HEK293 (cell line): ENCODE measurements at regions not wholly inside any gene's neighbourhood (a gene's known extent, or its start where the extent isn't known, plus 50 kb on each side); places are given as distances from the start of the nearest gene placed in this dataset.

Source experiments
- CTCF ChIA-PET: fragments of 350-600 bp; formaldehyde crosslinking; extraction: SDS; loops from one replicate; lab custom pipeline; 2021; ENCODE audit warnings: antibody characterized with exemption; lab: Yijun Ruan, JAX
- POLR2A ChIA-PET: fragments of 300-600 bp; formaldehyde crosslinking; extraction: SDS; loops from one replicate; lab custom pipeline; 2020; ENCODE audit warnings: antibody characterized with exemption, inconsistent platforms; lab: Yijun Ruan, JAX
- H3K27ac ChIP-seq: fragments of 200-500 bp; sonication (Bioruptor generic); 2 replicates; pipeline ENCODE4 v1.5.1; 2014; ENCODE audit warnings: low read depth, low read length, control low read depth, inconsistent platforms; ENCODE audit errors: extremely low read depth
- H3K36me3 ChIP-seq, 2 experiments: fragments of 200-500 bp in 1 of 2; sonication (Bioruptor generic) in 1 of 2; 1 replicate in 1 of 2; 2 replicates in 1 of 2; pipeline ENCODE4 v1.5.1; 2014 to 2017; ENCODE audit warnings: inconsistent platforms in 2 of 2, low read length in 2 of 2; ENCODE audit not compliant: control insufficient read depth in 2 of 2, insufficient read depth in 1 of 2
- H3K4me1 ChIP-seq: fragments of 200-500 bp; sonication (Bioruptor generic); 2 replicates; pipeline ENCODE4 v1.5.1; 2014; ENCODE audit warnings: mild to moderate bottlenecking, low read length, inconsistent platforms; ENCODE audit not compliant: control insufficient read depth, insufficient read depth
- H3K4me3 ChIP-seq: 2 replicates; pipeline ENCODE4 v1.5.1; 2011; ENCODE audit warnings: low read depth, mild to moderate bottlenecking, control low read depth, low read length, moderate library complexity
- H3K9me3 ChIP-seq: fragments of 200-500 bp; sonication (Bioruptor generic); 2 replicates; pipeline ENCODE4 v1.5.1; 2014; ENCODE audit warnings: low read depth, low read length, inconsistent platforms; ENCODE audit not compliant: control insufficient read depth, insufficient read depth
- IKZF3 ChIP-seq: fragments of 450-650 bp; IDR thresholded peaks from 2 replicates; pipeline ENCODE4 v1.5.0; 2018; ENCODE audit warnings: missing biosample characterization, mild to moderate bottlenecking, missing genetic modification characterization, moderate library complexity
- RBAK ChIP-seq: fragments of 450-650 bp; formaldehyde crosslinking; IDR thresholded peaks from 2 replicates; pipeline ENCODE4 v1.5.1; 2016; ENCODE audit warnings: missing biosample characterization, missing genetic modification characterization
- SCRT2 ChIP-seq: fragments of 450-650 bp; formaldehyde crosslinking; IDR thresholded peaks from 2 replicates; pipeline ENCODE4 v1.5.1; 2016; ENCODE audit warnings: missing biosample characterization, missing genetic modification characterization
- SETDB1 ChIP-seq: IDR thresholded peaks from one replicate; pipeline ENCODE4 v1.6.1; 2017; ENCODE audit warnings: mild to moderate bottlenecking, low read length, moderate library complexity, mixed read lengths; ENCODE audit not compliant: insufficient read length
- SP3 ChIP-seq: fragments of 450-650 bp; formaldehyde crosslinking; IDR thresholded peaks from 2 replicates; pipeline ENCODE4 v1.5.1; 2016; ENCODE audit warnings: missing biosample characterization, missing genetic modification characterization
- TRIM28 ChIP-seq: IDR thresholded peaks from 2 replicates; pipeline ENCODE4 v1.6.1; 2011; ENCODE audit warnings: low read length, control low read depth, borderline replicate concordance
- WT1 ChIP-seq: fragments of 450-650 bp; formaldehyde crosslinking; IDR thresholded peaks from 2 replicates; pipeline ENCODE4 v1.5.1; 2016; ENCODE audit warnings: missing biosample characterization, missing genetic modification characterization
- ZBTB20 ChIP-seq: fragments of 450-650 bp; formaldehyde crosslinking; IDR thresholded peaks from 2 replicates; pipeline ENCODE4 v1.5.1; 2016; ENCODE audit warnings: missing biosample characterization, missing genetic modification characterization
- ZBTB21 ChIP-seq: fragments of 450-650 bp; formaldehyde crosslinking; IDR thresholded peaks from 2 replicates; pipeline ENCODE4 v1.5.1; 2017; ENCODE audit warnings: missing biosample characterization, missing genetic modification characterization
- ZBTB8A ChIP-seq: fragments of 450-650 bp; formaldehyde crosslinking; IDR thresholded peaks from 2 replicates; pipeline ENCODE4 v1.5.1; 2016; ENCODE audit warnings: missing biosample characterization, missing genetic modification characterization
- ZFP69B ChIP-seq: fragments of 450-650 bp; formaldehyde crosslinking; IDR thresholded peaks from 2 replicates; pipeline ENCODE4 v1.5.1; 2016; ENCODE audit warnings: missing biosample characterization, missing genetic modification characterization
- ZNF169 ChIP-seq: fragments of 450-650 bp; formaldehyde crosslinking; IDR thresholded peaks from 2 replicates; pipeline ENCODE4 v1.5.1; 2016; ENCODE audit warnings: missing biosample characterization, missing genetic modification characterization
- ZNF354C ChIP-seq: fragments of 450-650 bp; formaldehyde crosslinking; IDR thresholded peaks from 2 replicates; pipeline ENCODE4 v1.5.1; 2016; ENCODE audit warnings: missing biosample characterization, missing genetic modification characterization, low read depth, borderline replicate concordance
- ZNF521 ChIP-seq: fragments of 450-650 bp; formaldehyde crosslinking; IDR thresholded peaks from 2 replicates; pipeline ENCODE4 v1.5.1; 2017; ENCODE audit warnings: missing biosample characterization, mild to moderate bottlenecking, missing genetic modification characterization
- ZNF561 ChIP-seq: fragments of 450-650 bp; IDR thresholded peaks from 2 replicates; pipeline ENCODE4 v1.5.1; 2018; ENCODE audit warnings: missing biosample characterization, missing genetic modification characterization, borderline replicate concordance
- ZNF654 ChIP-seq: fragments of 450-650 bp; formaldehyde crosslinking; IDR thresholded peaks from 2 replicates; pipeline ENCODE4 v1.5.1; 2016; ENCODE audit warnings: low read depth, missing biosample characterization, missing genetic modification characterization
- ZNF776 ChIP-seq: fragments of 450-650 bp; formaldehyde crosslinking; IDR thresholded peaks from 2 replicates; pipeline ENCODE4 v1.5.0; 2017; ENCODE audit warnings: missing biosample characterization, missing genetic modification characterization, borderline replicate concordance
- TF ChIP-seq, protein P1 (sequence below): fragments of 450-650 bp; formaldehyde crosslinking; IDR thresholded peaks from 2 replicates; pipeline ENCODE4 v1.5.1; 2016; ENCODE audit warnings: missing biosample characterization, missing genetic modification characterization, low read depth
- TF ChIP-seq, protein P2 (sequence below): fragments of 450-650 bp; formaldehyde crosslinking; IDR thresholded peaks from 2 replicates; pipeline ENCODE4 v1.5.1; 2016; ENCODE audit warnings: missing biosample characterization, missing genetic modification characterization
- TF ChIP-seq, protein P3 (sequence below): fragments of 450-650 bp; formaldehyde crosslinking; IDR thresholded peaks from 2 replicates; pipeline ENCODE4 v1.5.1; 2017; ENCODE audit warnings: missing biosample characterization, missing genetic modification characterization
- TF ChIP-seq, protein P4 (sequence below): fragments of 450-650 bp; formaldehyde crosslinking; IDR thresholded peaks from 2 replicates; pipeline ENCODE4 v1.5.1; 2016; ENCODE audit warnings: missing biosample characterization, missing genetic modification characterization
- TF ChIP-seq, protein P5 (sequence below): fragments of 450-650 bp; formaldehyde crosslinking; conservative IDR thresholded peaks from 2 replicates; pipeline ENCODE4 v1.5.1; 2016; ENCODE audit warnings: low read depth, missing biosample characterization, missing genetic modification characterization

DNA sequence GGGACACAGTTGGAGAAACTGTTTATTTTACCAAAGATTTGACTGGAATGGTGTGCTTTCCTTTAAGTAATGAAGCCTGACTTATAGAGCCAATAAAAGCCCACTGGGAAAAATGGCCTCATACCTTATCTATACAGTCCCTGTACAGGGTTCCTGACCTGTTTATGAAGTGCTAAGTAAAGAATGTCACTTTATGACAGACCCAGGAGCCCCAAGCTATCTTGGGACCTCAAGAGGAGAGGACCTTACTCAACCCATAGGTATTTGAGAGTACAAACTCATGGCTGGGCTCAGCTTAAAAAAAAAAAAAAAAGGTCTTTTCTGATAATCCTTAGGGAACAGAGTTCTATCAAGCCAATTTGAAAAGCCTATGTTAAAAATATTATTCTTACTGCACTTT, 1389.3 kb downstream of the RAPGEF2 start:
- H3K27ac ChIP-seq, result no peak overlapping the region
- ChIA-PET POLR2A (no interaction called here), CTCF (no interaction called here)
- no peak overlapping the region for H3K4me3 ChIP-seq
- no peaks in the 10 kb centered on the region for H3K9me3 ChIP-seq
- H3K36me3 ChIP-seq, result no peaks in the 10 kb centered on the region
- TF ChIP-seq ZNF521 (tag by site-specific recombination), result no peak
- TF ChIP-seq TRIM28, result no peak
- TF ChIP-seq SETDB1, result no peak
- TF ChIP-seq, protein P1, sequence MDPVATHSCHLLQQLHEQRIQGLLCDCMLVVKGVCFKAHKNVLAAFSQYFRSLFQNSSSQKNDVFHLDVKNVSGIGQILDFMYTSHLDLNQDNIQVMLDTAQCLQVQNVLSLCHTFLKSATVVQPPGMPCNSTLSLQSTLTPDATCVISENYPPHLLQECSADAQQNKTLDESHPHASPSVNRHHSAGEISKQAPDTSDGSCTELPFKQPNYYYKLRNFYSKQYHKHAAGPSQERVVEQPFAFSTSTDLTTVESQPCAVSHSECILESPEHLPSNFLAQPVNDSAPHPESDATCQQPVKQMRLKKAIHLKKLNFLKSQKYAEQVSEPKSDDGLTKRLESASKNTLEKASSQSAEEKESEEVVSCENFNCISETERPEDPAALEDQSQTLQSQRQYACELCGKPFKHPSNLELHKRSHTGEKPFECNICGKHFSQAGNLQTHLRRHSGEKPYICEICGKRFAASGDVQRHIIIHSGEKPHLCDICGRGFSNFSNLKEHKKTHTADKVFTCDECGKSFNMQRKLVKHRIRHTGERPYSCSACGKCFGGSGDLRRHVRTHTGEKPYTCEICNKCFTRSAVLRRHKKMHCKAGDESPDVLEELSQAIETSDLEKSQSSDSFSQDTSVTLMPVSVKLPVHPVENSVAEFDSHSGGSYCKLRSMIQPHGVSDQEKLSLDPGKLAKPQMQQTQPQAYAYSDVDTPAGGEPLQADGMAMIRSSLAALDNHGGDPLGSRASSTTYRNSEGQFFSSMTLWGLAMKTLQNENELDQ, result no peak
- no peak for TF ChIP-seq ZNF354C (tag by site-specific recombination)
- no peak for TF ChIP-seq ZNF169
- TF ChIP-seq ZBTB8A, result no peak
- no peak for TF ChIP-seq ZBTB21 (tag by site-specific recombination)
- TF ChIP-seq WT1 (tag by site-specific recombination), result no peak
- TF ChIP-seq IKZF3, result no peak
- no peak for TF ChIP-seq ZNF654 (tag by site-specific recombination)
- TF ChIP-seq RBAK (tag by site-specific recombination), result no peak
- H3K4me1 ChIP-seq, result no peaks in the 10 kb centered on the region

DNA sequence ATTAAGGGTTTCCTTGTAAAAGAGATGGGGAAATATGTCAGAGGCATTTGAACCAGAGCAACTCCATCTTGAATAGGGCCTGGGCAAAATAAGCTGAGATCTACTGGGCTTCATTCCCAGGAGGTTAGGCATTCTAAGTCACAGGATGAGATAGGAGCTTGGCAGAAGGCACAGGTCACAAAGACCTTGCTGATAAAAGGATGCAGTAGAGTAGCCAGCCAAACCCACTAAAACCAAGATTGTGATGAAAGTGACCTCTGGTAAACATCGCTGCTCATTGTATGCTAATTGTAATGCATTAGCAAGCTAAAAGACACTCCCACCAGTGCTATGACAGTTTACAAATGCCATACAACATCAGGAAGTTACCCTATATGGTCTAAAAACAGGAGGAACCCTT, 1390.3 kb downstream of the RAPGEF2 start:
- no peaks in the 10 kb centered on the region for H3K36me3 ChIP-seq
- POLR2A ChIA-PET, result no interaction called here
- H3K4me3 ChIP-seq, result no peak overlapping the region
- CTCF ChIA-PET, result no interaction called here
- no peaks in the 10 kb centered on the region for H3K4me1 ChIP-seq
- no peaks in the 10 kb centered on the region for H3K9me3 ChIP-seq
- no peak overlapping the region for H3K27ac ChIP-seq
- TF ChIP-seq ZNF776 (tag by site-specific recombination), result no peak
- no peak for TF ChIP-seq ZFP69B (tag by site-specific recombination)
- TF ChIP-seq, protein P2, sequence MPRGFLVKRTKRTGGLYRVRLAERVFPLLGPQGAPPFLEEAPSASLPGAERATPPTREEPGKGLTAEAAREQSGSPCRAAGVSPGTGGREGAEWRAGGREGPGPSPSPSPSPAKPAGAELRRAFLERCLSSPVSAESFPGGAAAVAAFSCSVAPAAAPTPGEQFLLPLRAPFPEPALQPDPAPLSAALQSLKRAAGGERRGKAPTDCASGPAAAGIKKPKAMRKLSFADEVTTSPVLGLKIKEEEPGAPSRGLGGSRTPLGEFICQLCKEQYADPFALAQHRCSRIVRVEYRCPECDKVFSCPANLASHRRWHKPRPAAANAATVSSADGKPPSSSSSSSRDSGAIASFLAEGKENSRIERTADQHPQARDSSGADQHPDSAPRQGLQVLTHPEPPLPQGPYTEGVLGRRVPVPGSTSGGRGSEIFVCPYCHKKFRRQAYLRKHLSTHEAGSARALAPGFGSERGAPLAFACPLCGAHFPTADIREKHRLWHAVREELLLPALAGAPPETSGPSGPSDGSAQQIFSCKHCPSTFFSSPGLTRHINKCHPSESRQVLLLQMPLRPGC (tag by site-specific recombination), result no peak
- TF ChIP-seq SP3, result no peak
- no peak for TF ChIP-seq ZNF561 (tag by site-specific recombination)
- TF ChIP-seq, protein P3, sequence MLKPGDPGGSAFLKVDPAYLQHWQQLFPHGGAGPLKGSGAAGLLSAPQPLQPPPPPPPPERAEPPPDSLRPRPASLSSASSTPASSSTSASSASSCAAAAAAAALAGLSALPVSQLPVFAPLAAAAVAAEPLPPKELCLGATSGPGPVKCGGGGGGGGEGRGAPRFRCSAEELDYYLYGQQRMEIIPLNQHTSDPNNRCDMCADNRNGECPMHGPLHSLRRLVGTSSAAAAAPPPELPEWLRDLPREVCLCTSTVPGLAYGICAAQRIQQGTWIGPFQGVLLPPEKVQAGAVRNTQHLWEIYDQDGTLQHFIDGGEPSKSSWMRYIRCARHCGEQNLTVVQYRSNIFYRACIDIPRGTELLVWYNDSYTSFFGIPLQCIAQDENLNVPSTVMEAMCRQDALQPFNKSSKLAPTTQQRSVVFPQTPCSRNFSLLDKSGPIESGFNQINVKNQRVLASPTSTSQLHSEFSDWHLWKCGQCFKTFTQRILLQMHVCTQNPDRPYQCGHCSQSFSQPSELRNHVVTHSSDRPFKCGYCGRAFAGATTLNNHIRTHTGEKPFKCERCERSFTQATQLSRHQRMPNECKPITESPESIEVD (tag by site-specific recombination), result no peak
- TF ChIP-seq, protein P4, sequence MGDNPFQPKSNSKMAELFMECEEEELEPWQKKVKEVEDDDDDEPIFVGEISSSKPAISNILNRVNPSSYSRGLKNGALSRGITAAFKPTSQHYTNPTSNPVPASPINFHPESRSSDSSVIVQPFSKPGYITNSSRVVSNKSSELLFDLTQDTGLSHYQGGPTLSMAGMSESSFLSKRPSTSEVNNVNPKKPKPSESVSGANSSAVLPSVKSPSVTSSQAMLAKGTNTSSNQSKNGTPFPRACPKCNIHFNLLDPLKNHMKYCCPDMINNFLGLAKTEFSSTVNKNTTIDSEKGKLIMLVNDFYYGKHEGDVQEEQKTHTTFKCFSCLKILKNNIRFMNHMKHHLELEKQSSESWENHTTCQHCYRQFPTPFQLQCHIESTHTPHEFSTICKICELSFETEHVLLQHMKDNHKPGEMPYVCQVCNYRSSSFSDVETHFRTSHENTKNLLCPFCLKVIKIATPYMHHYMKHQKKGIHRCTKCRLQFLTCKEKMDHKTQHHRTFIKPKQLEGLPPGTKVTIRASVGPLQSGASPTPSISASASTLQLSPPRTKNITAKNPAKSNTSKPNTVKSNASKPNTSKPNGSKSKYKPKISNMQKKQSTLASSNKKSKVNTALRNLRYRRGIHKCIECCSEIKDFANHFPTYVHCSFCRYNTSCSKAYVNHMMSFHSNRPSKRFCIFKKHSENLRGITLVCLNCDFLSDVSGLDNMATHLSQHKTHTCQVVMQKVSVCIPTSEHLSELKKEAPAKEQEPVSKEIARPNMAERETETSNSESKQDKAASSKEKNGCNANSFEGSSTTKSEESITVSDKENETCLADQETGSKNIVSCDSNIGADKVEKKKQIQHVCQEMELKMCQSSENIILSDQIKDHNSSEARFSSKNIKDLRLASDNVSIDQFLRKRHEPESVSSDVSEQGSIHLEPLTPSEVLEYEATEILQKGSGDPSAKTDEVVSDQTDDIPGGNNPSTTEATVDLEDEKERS (tag by site-specific recombination), result no peak
- no peak for TF ChIP-seq SCRT2
- TF ChIP-seq WT1 (tag by site-specific recombination), result no peak
- TF ChIP-seq, protein P5, sequence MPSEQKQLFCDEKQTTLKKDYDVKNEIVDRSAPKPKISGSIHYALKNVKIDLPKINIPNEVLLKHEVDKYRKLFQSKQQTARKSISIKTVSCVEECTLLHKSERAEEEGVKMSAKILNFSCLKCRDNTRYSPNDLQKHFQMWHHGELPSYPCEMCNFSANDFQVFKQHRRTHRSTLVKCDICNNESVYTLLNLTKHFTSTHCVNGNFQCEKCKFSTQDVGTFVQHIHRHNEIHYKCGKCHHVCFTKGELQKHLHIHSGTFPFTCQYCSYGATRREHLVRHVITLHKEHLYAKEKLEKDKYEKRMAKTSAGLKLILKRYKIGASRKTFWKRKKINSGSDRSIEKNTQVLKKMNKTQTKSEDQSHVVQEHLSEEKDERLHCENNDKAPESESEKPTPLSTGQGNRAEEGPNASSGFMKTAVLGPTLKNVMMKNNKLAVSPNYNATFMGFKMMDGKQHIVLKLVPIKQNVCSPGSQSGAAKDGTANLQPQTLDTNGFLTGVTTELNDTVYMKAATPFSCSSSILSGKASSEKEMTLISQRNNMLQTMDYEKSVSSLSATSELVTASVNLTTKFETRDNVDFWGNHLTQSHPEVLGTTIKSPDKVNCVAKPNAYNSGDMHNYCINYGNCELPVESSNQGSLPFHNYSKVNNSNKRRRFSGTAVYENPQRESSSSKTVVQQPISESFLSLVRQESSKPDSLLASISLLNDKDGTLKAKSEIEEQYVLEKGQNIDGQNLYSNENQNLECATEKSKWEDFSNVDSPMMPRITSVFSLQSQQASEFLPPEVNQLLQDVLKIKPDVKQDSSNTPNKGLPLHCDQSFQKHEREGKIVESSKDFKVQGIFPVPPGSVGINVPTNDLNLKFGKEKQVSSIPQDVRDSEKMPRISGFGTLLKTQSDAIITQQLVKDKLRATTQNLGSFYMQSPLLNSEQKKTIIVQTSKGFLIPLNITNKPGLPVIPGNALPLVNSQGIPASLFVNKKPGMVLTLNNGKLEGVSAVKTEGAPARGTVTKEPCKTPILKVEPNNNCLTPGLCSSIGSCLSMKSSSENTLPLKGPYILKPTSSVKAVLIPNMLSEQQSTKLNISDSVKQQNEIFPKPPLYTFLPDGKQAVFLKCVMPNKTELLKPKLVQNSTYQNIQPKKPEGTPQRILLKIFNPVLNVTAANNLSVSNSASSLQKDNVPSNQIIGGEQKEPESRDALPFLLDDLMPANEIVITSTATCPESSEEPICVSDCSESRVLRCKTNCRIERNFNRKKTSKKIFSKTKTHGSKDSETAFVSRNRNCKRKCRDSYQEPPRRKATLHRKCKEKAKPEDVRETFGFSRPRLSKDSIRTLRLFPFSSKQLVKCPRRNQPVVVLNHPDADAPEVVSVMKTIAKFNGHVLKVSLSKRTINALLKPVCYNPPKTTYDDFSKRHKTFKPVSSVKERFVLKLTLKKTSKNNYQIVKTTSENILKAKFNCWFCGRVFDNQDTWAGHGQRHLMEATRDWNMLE (tag by site-specific recombination), result no peak
- TF ChIP-seq ZBTB20 (tag by site-specific recombination), result no peak
